ENCODE measurements at regions not wholly inside any gene's neighbourhood (a gene's known extent, or its start where the extent isn't known, plus 50 kb on each side); places are given as distances from the start of the nearest gene placed in this dataset.

DNA sequence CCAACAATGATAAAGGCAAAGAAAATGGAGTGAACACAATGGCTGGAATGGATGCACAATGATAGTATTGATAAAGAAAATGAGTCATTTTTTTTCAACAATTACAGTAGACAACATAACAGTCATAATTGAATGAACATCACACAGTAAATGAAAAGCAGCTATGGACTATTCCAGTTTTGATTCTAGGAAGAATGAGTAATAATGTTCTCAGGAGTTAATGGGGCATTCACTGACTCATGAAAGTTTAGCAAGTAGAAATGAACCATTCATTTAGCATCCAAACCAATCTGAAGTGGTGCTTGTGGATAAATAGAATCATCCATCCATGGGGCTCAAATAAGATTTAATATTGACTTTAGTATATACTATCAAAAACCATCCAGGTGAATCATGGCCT is 1029.5 kb upstream of the GJE1 start:
- no peaks in the 10 kb centered on the region for H3K4me1 ChIP-seq
- DNase-seq: no peak

DNA sequence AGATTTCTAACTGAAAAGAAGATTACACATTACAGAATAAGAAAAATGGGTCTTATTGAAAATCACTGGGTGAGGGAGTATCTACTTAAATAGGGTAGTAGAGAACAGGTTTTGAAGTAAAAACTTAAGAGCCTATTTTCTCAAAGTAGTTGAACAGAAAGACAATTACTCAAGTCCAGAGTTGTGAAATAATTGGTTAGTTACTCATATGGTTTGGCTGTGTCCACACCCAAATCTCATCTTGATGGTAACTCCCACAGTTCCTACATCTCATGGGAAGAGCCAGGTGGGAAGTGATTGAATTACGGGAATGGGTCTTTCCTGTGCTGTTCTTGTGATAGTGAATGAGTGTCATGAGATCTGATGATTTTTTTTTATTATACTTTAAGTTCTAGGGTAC is 1035.3 kb upstream of the GJE1 start:
- Histone ChIP-seq H3K36me3 (ENCODE audit: low read depth, missing control alignments) (no peaks in the 10 kb centered on the region), H3K27ac (no peak overlapping the region), H3K27me3 (no peaks in the 10 kb centered on the region), H3K4me3 (no peak overlapping the region), H3K9me3 (no peaks in the 10 kb centered on the region), H3K4me1 (no peaks in the 10 kb centered on the region)
- no peak for DNase-seq
- intact Hi-C loops (cut with DNase I; ENCODE audit: low total_unique reads): no loop called here
- 80 to 92% methylated on average over 1 of the region's 1 CpG for WGBS, 2 donors
- TF ChIP-seq POLR2A (IDR thresholded peaks at IDR 0.05): no peak

More for the DNA sequence above, 1029.5 kb upstream of the GJE1 start:
- no peaks in the 10 kb centered on the region for H3K9me3 ChIP-seq
- no peak overlapping the region for H3K27ac ChIP-seq
- H3K27me3 ChIP-seq: no peaks in the 10 kb centered on the region
- H3K4me3 ChIP-seq: no peak overlapping the region
- TF ChIP-seq, protein P1, sequence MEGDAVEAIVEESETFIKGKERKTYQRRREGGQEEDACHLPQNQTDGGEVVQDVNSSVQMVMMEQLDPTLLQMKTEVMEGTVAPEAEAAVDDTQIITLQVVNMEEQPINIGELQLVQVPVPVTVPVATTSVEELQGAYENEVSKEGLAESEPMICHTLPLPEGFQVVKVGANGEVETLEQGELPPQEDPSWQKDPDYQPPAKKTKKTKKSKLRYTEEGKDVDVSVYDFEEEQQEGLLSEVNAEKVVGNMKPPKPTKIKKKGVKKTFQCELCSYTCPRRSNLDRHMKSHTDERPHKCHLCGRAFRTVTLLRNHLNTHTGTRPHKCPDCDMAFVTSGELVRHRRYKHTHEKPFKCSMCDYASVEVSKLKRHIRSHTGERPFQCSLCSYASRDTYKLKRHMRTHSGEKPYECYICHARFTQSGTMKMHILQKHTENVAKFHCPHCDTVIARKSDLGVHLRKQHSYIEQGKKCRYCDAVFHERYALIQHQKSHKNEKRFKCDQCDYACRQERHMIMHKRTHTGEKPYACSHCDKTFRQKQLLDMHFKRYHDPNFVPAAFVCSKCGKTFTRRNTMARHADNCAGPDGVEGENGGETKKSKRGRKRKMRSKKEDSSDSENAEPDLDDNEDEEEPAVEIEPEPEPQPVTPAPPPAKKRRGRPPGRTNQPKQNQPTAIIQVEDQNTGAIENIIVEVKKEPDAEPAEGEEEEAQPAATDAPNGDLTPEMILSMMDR (IDR thresholded peaks at IDR 0.05): no peak
- TF ChIP-seq POLR2A (IDR thresholded peaks at IDR 0.05): no peak
- no peaks in the 10 kb centered on the region for H3K36me3 ChIP-seq (ENCODE audit: low read depth, missing control alignments)
- intact Hi-C loops (cut with DNase I; ENCODE audit: low total_unique reads): no loop called here

DNA sequence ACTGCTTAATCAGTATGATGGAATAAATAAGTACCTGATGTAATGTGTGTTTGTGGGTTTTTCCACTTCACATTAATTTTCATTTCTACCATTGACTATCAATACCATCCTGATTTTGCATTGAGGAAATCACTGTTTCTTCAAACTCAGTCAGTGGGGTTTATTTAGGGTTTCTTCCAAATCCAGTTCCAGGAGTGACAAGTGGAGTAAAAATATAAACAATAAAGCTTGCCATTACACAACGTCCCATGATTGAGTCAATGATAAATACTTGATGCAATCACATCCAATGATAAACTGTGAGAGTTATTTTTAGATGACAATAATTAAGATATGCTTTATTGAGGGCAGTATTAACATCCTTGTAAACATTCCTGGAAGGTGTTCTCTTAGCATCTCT is 1037.4 kb upstream of the GJE1 start:
- H3K27ac ChIP-seq: no peak overlapping the region
- H3K9me3 ChIP-seq: no peaks in the 10 kb centered on the region
- 78 to 83% methylated on average over 1 of the region's 1 CpG for WGBS, 2 donors
- no peaks in the 10 kb centered on the region for H3K4me1 ChIP-seq
- no peaks in the 10 kb centered on the region for H3K27me3 ChIP-seq
- no peak for DNase-seq
- no peak overlapping the region for H3K4me3 ChIP-seq
- TF ChIP-seq, protein P1 (IDR thresholded peaks at IDR 0.05): no peak
- no peak for TF ChIP-seq POLR2A (IDR thresholded peaks at IDR 0.05)
- H3K36me3 ChIP-seq (ENCODE audit: low read depth, missing control alignments): no peaks in the 10 kb centered on the region
- intact Hi-C loops (cut with DNase I; ENCODE audit: low total_unique reads): no loop called here

DNA sequence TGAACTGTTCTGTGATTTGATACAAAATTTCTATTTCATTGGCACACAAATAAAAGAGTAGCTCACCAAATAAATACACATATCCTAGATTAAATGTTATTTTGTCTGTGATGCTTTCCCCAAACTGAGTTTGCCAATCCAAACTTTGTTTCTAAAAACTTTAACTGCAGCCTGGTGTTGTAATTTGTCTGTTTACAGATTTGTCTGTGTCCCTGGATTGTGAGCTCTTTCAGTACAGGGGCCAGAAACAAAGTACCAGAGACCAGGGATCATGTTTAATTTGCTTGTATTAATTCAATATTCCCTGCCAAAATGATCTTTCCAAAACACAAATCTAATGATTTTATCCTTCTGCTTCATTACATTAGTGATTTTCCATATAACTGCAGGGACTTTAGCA is 1044.6 kb upstream of the GJE1 start:
- no peak for DNase-seq
- TF ChIP-seq, protein P1 (IDR thresholded peaks at IDR 0.05): no peak
- TF ChIP-seq POLR2A (IDR thresholded peaks at IDR 0.05): no peak
- Histone ChIP-seq H3K27ac (no peak overlapping the region), H3K9me3 (no peaks in the 10 kb centered on the region), H3K27me3 (no peaks in the 10 kb centered on the region), H3K4me3 (no peak overlapping the region), H3K36me3 (ENCODE audit: low read depth, missing control alignments) (no peaks in the 10 kb centered on the region), H3K4me1 (peaks cover 3% of the 10 kb centered on the region)
- intact Hi-C loops (cut with DNase I; ENCODE audit: low total_unique reads): no loop called here

DNA sequence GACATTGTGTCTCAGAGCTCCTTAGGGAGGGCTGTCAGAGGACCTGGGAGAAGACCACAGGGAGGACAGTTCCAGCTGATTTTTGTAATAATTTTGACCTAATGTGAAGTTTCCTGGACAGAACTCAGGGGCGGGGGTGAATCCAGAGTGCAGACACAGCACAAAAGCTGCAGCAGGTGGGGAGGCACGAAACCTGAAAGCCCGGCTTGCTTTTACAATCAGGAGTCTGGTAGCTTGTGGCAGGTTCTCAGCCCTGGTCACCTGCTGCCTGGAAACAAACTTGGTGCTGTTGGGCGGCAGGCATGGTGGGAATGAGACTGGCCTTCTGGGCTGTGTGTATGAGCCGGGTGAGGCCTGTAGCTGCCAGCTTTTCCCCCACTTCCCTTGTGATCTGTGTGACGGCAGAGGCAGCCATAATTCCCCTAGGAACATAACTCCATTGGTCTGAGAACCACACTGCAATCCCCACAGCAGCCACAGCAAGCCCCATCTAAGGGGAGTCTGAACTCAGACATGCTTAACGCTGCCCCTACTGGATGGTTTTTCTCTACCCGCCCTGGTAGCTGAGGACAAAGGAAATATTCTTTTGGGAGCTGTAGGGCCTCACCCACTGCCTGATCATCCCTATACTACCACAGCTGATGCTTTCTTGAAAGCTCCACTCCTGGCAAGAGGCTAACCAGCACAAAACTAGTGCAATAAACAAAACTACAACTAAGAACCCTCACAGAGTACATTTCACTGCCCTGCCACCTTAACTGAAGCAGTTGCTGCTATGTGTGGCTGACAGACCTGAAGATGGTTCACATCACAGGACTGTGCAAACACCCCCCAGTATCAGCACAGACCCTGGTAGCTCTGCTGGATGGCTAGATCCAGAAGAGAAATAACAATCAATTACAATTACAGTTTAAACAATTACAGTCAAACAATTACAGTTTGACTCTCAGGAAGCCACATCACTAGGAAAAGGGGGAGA is 1055.1 kb upstream of the GJE1 start:
- TF ChIP-seq, protein P1 (IDR thresholded peaks at IDR 0.05): no peak
- H3K4me1 ChIP-seq: no peaks in the 10 kb centered on the region
- intact Hi-C loops (cut with DNase I; ENCODE audit: low total_unique reads): no loop called here
- H3K9me3 ChIP-seq: no peaks in the 10 kb centered on the region
- no peak overlapping the region for H3K27ac ChIP-seq
- no peak overlapping the region for H3K4me3 ChIP-seq
- no peaks in the 10 kb centered on the region for H3K36me3 ChIP-seq (ENCODE audit: low read depth, missing control alignments)
- 77 to 88% methylated on average over 8 of the region's 8 CpGs for WGBS, 2 donors
- peak; percentile 17 for DNase-seq
- H3K27me3 ChIP-seq: no peaks in the 10 kb centered on the region
